ENCODE measurements at regions not wholly inside any gene's neighbourhood (a gene's known extent, or its start where the extent isn't known, plus 50 kb on each side); places are given as distances from the start of the nearest gene placed in this dataset.

GRCh38 chr3:18044971-18045880 is 302.8 kb upstream of the TBC1D5 start:
- WGBS (ENCODE audit: insufficient coverage): no CpG with 5 or more reads among the region's 2 CpGs
- Mint-ChIP-seq H3K27me3 (peaks cover 7% of the 10 kb centered on the region), H3K27ac (no peak overlapping the region), H3K9me3 (ENCODE audit: insufficient read depth) (no peaks in the 10 kb centered on the region), H3K4me3 (no peak overlapping the region), H3K4me1 (no peaks in the 10 kb centered on the region)
- Histone ChIP-seq H3K27ac (ENCODE audit: low read length in 2 of 2) (no peak overlapping the region), H3K27me3 (replicated peaks in 1 of 4; ENCODE audit: control extremely low read depth in 1 of 4, control insufficient read depth in 3 of 4, insufficient read depth in 4 of 4, low read length in 3 of 4) (no peaks in the 10 kb centered on the region), H3K9ac (ENCODE audit: low read length) (no peak overlapping the region), H3K4me1 (ENCODE audit: control insufficient read depth in 2 of 2, insufficient read depth in 2 of 2, low read length in 2 of 2) (no peaks in the 10 kb centered on the region), H2AFZ (ENCODE audit: insufficient read depth, low read depth, low read length, poor library complexity, severe bottlenecking) (no peak overlapping the region), H3K4me3 (ENCODE audit: control extremely low read depth in 1 of 5, extremely low read depth in 1 of 5, insufficient read depth in 1 of 5, low read depth in 2 of 5, low read length in 4 of 5) (no peak overlapping the region), H3K79me2 (ENCODE audit: control insufficient read depth, insufficient read depth, low read length) (no peaks in the 10 kb centered on the region), H3K36me3 (replicated peaks in 1 of 2; ENCODE audit: control extremely low read depth in 1 of 2, control insufficient read depth in 1 of 2, extremely low read depth in 1 of 2, insufficient read depth in 2 of 2, low read length in 1 of 2) (no peaks in the 10 kb centered on the region), H3K4me2 (replicated peaks; ENCODE audit: low read depth, low read length, poor library complexity, severe bottlenecking) (no peak overlapping the region), H4K20me1 (ENCODE audit: control insufficient read depth, insufficient read depth, low read length, poor library complexity, severe bottlenecking) (no peaks in the 10 kb centered on the region), H3K9me3 (ENCODE audit: control extremely low read depth in 1 of 3, control insufficient read depth in 2 of 3, insufficient read depth in 1 of 3, low read length in 2 of 3) (no peaks in the 10 kb centered on the region)
- ATAC-seq (ENCODE audit: low read depth): no peak
- ChIA-PET POLR2A (no interaction called here), CTCF (no interaction called here)
- TF ChIP-seq, protein P1, sequence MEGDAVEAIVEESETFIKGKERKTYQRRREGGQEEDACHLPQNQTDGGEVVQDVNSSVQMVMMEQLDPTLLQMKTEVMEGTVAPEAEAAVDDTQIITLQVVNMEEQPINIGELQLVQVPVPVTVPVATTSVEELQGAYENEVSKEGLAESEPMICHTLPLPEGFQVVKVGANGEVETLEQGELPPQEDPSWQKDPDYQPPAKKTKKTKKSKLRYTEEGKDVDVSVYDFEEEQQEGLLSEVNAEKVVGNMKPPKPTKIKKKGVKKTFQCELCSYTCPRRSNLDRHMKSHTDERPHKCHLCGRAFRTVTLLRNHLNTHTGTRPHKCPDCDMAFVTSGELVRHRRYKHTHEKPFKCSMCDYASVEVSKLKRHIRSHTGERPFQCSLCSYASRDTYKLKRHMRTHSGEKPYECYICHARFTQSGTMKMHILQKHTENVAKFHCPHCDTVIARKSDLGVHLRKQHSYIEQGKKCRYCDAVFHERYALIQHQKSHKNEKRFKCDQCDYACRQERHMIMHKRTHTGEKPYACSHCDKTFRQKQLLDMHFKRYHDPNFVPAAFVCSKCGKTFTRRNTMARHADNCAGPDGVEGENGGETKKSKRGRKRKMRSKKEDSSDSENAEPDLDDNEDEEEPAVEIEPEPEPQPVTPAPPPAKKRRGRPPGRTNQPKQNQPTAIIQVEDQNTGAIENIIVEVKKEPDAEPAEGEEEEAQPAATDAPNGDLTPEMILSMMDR (IDR thresholded peaks at IDR 0.05): no peak
- TF ChIP-seq EZH2 (IDR thresholded peaks at IDR 0.05; ENCODE audit: borderline replicate concordance, insufficient read depth, low read depth, low read length, poor library complexity, severe bottlenecking): no peak
- intact Hi-C loops (cut with micrococcal nuclease): no loop called here
- DNase-seq: no peak

DNA sequence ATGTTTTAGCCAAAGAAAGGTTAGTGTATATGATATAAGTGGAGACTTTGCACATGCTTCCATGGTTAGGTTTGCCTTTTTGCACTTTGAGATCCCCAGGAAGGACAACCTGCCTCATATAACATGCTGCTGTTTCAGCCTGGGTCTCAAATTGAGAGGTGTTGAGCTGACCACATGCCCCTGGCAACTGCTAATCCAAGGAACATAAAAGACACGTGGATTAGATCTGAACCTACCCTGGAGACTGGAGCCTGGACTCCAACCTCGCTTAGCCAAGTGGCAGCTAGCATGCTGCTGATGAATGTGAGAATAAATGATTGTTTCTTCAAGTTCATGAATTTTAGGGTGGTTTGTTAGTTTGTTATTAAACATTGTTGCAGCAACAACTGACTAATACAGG is 301.8 kb upstream of the TBC1D5 start:
- intact Hi-C loops (cut with micrococcal nuclease): no loop called here
- Histone ChIP-seq H3K4me1 (ENCODE audit: control insufficient read depth in 2 of 2, insufficient read depth in 2 of 2, low read length in 2 of 2) (no peaks in the 10 kb centered on the region), H4K20me1 (ENCODE audit: control insufficient read depth, insufficient read depth, low read length, poor library complexity, severe bottlenecking) (no peaks in the 10 kb centered on the region), H3K27ac (ENCODE audit: low read length in 2 of 2) (no peak overlapping the region), H3K9me3 (ENCODE audit: control extremely low read depth in 1 of 3, control insufficient read depth in 2 of 3, insufficient read depth in 1 of 3, low read length in 2 of 3) (no peaks in the 10 kb centered on the region), H3K79me2 (ENCODE audit: control insufficient read depth, insufficient read depth, low read length) (no peaks in the 10 kb centered on the region), H2AFZ (ENCODE audit: insufficient read depth, low read depth, low read length, poor library complexity, severe bottlenecking) (no peak overlapping the region), H3K4me3 (ENCODE audit: control extremely low read depth in 1 of 5, extremely low read depth in 1 of 5, insufficient read depth in 1 of 5, low read depth in 2 of 5, low read length in 4 of 5) (no peak overlapping the region), H3K9ac (ENCODE audit: low read length) (no peak overlapping the region), H3K4me2 (replicated peaks; ENCODE audit: low read depth, low read length, poor library complexity, severe bottlenecking) (no peak overlapping the region), H3K36me3 (replicated peaks in 1 of 2; ENCODE audit: control extremely low read depth in 1 of 2, control insufficient read depth in 1 of 2, extremely low read depth in 1 of 2, insufficient read depth in 2 of 2, low read length in 1 of 2) (no peaks in the 10 kb centered on the region), H3K27me3 (replicated peaks in 1 of 4; ENCODE audit: control extremely low read depth in 1 of 4, control insufficient read depth in 3 of 4, insufficient read depth in 4 of 4, low read length in 3 of 4) (no peaks in the 10 kb centered on the region)
- Mint-ChIP-seq H3K4me3 (no peak overlapping the region), H3K4me1 (no peaks in the 10 kb centered on the region), H3K27ac (no peak overlapping the region), H3K9me3 (ENCODE audit: insufficient read depth) (no peaks in the 10 kb centered on the region), H3K27me3 (peaks cover 7% of the 10 kb centered on the region)
- no peak for TF ChIP-seq EZH2 (IDR thresholded peaks at IDR 0.05; ENCODE audit: borderline replicate concordance, insufficient read depth, low read depth, low read length, poor library complexity, severe bottlenecking)
- TF ChIP-seq, protein P1 (IDR thresholded peaks at IDR 0.05): no peak
- DNase-seq: no peak
- no peak for ATAC-seq (ENCODE audit: low read depth)
- POLR2A ChIA-PET: no interaction called here
- CTCF ChIA-PET: no interaction called here
- WGBS (ENCODE audit: insufficient coverage): 71% methylated on average over 1 of the region's 2 CpGs

Data from B cell (primary cell).